ENCODE measurements at regions not wholly inside any gene's neighbourhood (a gene's known extent, or its start where the extent isn't known, plus 50 kb on each side); places are given as distances from the start of the nearest gene placed in this dataset.

- WGBS (ENCODE audit: insufficient coverage, low coverage, low lambda C conversion rate, missing lambda C conversion rate), result 85% methylated on average over 1 of the region's 1 CpG
- Histone ChIP-seq H3K27ac (no peak overlapping the region), H3K4me3 (no peak overlapping the region), H3K27me3 (no peaks in the 10 kb centered on the region), H3K36me3 (no peaks in the 10 kb centered on the region), H3K4me1 (peaks cover 0 to 10% (median 3%) of the 10 kb centered on the region in 4 donors), H3K9me3 (no peaks in the 10 kb centered on the region)
- intact Hi-C loops (cut with DNase I), result no loop called here
- no peak for DNase-seq
- no peak for ATAC-seq
- TF ChIP-seq CTCF (IDR thresholded peaks at IDR 0.05) (no peak), POLR2A (IDR thresholded peaks at IDR 0.05) (no peak)
Measured at GRCh38 chr6:165744555-165745228, 81.7 kb upstream of the PDE10A start.

DNA sequence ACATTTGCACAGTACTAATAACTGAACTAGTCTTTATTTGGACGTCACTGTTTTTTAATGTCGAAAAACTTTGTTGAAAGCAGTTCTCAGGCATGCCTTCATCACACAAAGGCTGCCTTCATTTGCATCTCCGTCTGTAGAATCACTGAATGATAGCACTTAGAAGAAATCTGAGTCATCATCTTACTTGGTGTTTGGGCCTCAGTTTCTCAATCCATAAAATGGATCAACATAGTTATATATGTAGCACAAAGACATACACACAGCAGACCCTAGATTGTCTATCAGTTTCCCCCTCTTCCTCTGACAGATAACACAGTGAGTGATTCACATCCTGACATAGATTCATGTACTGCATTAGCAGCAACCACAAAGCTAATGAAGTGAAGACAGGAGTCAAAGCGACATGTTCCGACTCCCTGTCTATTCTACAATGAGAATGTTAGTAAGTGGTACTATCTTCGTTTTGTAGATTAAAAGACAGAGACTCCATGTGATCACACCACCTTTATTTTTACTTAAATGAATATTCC lies 80.4 kb upstream of the PDE10A start:
- Histone ChIP-seq H3K9me3 (no peaks in the 10 kb centered on the region), H3K36me3 (no peaks in the 10 kb centered on the region), H3K4me3 (no peak overlapping the region), H3K4me1 (peaks cover 0 to 10% (median 3%) of the 10 kb centered on the region in 4 donors), H3K27me3 (no peaks in the 10 kb centered on the region), H3K27ac (no peak overlapping the region)
- ATAC-seq (no peak), DNase-seq (no peak)
- TF ChIP-seq CTCF (IDR thresholded peaks at IDR 0.05), result no peak
- no peak for TF ChIP-seq POLR2A (IDR thresholded peaks at IDR 0.05)
- intact Hi-C loops (cut with DNase I), result no loop called here
- WGBS (ENCODE audit: insufficient coverage, low coverage, low lambda C conversion rate, missing lambda C conversion rate), result 74% methylated on average over 6 of the region's 6 CpGs

- DNase-seq (no peak), ATAC-seq (no peak)
- H3K36me3 ChIP-seq, result no peaks in the 10 kb centered on the region
- no peak overlapping the region for H3K4me3 ChIP-seq
- TF ChIP-seq POLR2A (IDR thresholded peaks at IDR 0.05) (no peak), CTCF (IDR thresholded peaks at IDR 0.05) (no peak)
- H3K4me1 ChIP-seq, result peaks cover 0 to 10% (median 3%) of the 10 kb centered on the region in 4 donors
- intact Hi-C loops (cut with DNase I), result no loop called here
- no peaks in the 10 kb centered on the region for H3K27me3 ChIP-seq
- 90% methylated on average over 7 of the region's 7 CpGs for WGBS (ENCODE audit: insufficient coverage, low coverage, low lambda C conversion rate, missing lambda C conversion rate)
- no peaks in the 10 kb centered on the region for H3K9me3 ChIP-seq
- no peak overlapping the region for H3K27ac ChIP-seq
Measured at GRCh38 chr6:165742047-165742446, 79.0 kb upstream of the PDE10A start.

DNA sequence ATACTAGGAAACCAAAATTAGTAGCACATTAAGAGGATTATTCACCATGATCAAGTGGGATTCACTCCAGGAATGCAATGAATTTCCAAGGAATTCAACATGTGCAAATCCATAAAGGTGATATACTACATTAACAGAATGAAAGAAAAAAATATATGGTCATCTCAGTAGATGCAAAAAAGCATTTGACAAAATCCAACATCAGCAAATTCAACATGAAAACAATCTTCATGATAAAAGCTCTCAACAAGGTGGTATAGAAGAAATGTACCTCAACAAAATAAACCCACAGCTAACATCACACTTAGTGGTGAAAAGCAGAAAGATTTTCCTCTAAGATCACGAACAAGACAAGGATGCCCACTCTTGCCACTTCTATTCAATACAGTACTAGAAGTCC lies 74.4 kb upstream of the PDE10A start:
- Histone ChIP-seq H3K27me3 (no peaks in the 10 kb centered on the region), H3K4me1 (no peaks in the 10 kb centered on the region), H3K36me3 (no peaks in the 10 kb centered on the region), H3K4me3 (no peak overlapping the region), H3K9me3 (no peaks in the 10 kb centered on the region), H3K27ac (no peak overlapping the region)
- intact Hi-C loops (cut with DNase I), result no loop called here
- DNase-seq (no peak), ATAC-seq (no peak)
- TF ChIP-seq CTCF (IDR thresholded peaks at IDR 0.05) (no peak), POLR2A (IDR thresholded peaks at IDR 0.05) (no peak)
- WGBS (ENCODE audit: insufficient coverage, low coverage, low lambda C conversion rate, missing lambda C conversion rate), result 86% methylated on average over 1 of the region's 1 CpG

All from right lobe of liver (tissue), 6 donors.